H1 (cell line): ENCODE measurements at regions not wholly inside any gene's neighbourhood (a gene's known extent, or its start where the extent isn't known, plus 50 kb on each side); places are given as distances from the start of the nearest gene placed in this dataset.

Experiments
- CTCF ChIA-PET: fragments of 300-600 bp; sonication (Branson Sonifier 250); formaldehyde crosslinking; loops from one replicate; lab custom pipeline; 2021; ENCODE audit not compliant: partially characterized antibody; lab: Charles Lee
- POLR2A ChIA-PET: fragments of 300-600 bp; sonication (Branson Sonifier 250); formaldehyde crosslinking; loops from one replicate; lab custom pipeline; 2021; ENCODE audit warnings: inconsistent platforms; ENCODE audit not compliant: partially characterized antibody; lab: Charles Lee
- DNase-seq, 2 experiments: peaks; one replicate each; pipeline versions ENCODE4 v3.0.0 to v3.0.0-alpha.2; 2010 to 2022; ENCODE audit warnings: low spot score in 2 of 2, low read depth in 1 of 2, mixed read lengths in 1 of 2
- FAIRE-seq: peaks from 2 replicates; lab custom pipeline; 2011; peaks lifted over from hg19 to GRCh38; lab: Jason Lieb, UNC
- H2AFZ ChIP-seq: 2 replicates; pipeline ENCODE4 v1.8.1; 2012; ENCODE audit warnings: low read length, inconsistent platforms
- H2AK5ac ChIP-seq: 2 replicates; pipeline ENCODE4 v1.6.1; 2013; ENCODE audit warnings: low read depth, low read length
- H2BK120ac ChIP-seq: replicated peaks from 2 replicates; pipeline ENCODE3; 2013; ENCODE audit warnings: low read depth, low read length, inconsistent platforms
- H2BK12ac ChIP-seq: 2 replicates; pipeline ENCODE4 v1.6.1; 2013; ENCODE audit warnings: low read depth, low read length
- H2BK15ac ChIP-seq: 2 replicates; pipeline ENCODE4 v1.6.1; 2013; ENCODE audit warnings: low read length
- H2BK20ac ChIP-seq: 2 replicates; pipeline ENCODE4 v1.6.1; 2013; ENCODE audit warnings: low read length
- H2BK5ac ChIP-seq: 2 replicates; pipeline ENCODE4 v1.6.1; 2013; ENCODE audit warnings: low read depth, low read length
- H3K14ac ChIP-seq: 2 replicates; pipeline ENCODE4 v1.6.1; 2013; ENCODE audit warnings: inconsistent platforms; ENCODE audit not compliant: insufficient read length
- H3K18ac ChIP-seq: 2 replicates; pipeline ENCODE4 v1.6.1; 2013; ENCODE audit warnings: low read length; ENCODE audit errors: extremely low read depth
- H3K23ac ChIP-seq: 2 replicates; pipeline ENCODE4 v1.6.1; 2013; ENCODE audit warnings: inconsistent platforms; ENCODE audit not compliant: insufficient read length
- H3K23me2 ChIP-seq: 2 replicates; pipeline ENCODE4 v1.6.1; 2013; ENCODE audit warnings: low read depth, low read length
- H3K27ac ChIP-seq: 2 replicates; pipeline ENCODE4 v1.6.1; 2011; ENCODE audit warnings: low read depth, low read length, inconsistent platforms
- H3K27me3 ChIP-seq, 4 experiments: replicated peaks in 1 of 4; 1 replicate in 1 of 4; 2 replicates in 3 of 4; pipeline versions ENCODE4 v1.6.1 to v1.8.1; 2011 to 2013; ENCODE audit warnings: low read length in 3 of 4, mild to moderate bottlenecking in 3 of 4, inconsistent platforms in 2 of 4, mixed read lengths in 2 of 4, moderate library complexity in 1 of 4; ENCODE audit not compliant: control insufficient read depth in 3 of 4, insufficient read depth in 3 of 4; ENCODE audit errors: extremely low read depth in 1 of 4
- H3K36me3 ChIP-seq, 4 experiments: 2 replicates each; pipeline versions ENCODE4 v1.6.1 to v1.8.1; 2011 to 2013; ENCODE audit warnings: mild to moderate bottlenecking in 4 of 4, low read length in 3 of 4, moderate library complexity in 2 of 4, control low read depth in 1 of 4, inconsistent platforms in 1 of 4; ENCODE audit not compliant: insufficient read depth in 4 of 4, control insufficient read depth in 2 of 4
- H3K4ac ChIP-seq: replicated peaks from 2 replicates; pipeline ENCODE3; 2013; ENCODE audit warnings: low read length, low read depth, mixed read lengths, inconsistent platforms; ENCODE audit not compliant: insufficient read length
- H3K4me1 ChIP-seq, 4 experiments: replicated peaks in 1 of 4; 1 replicate in 1 of 4; 2 replicates in 3 of 4; pipeline versions ENCODE4 v1.6.1 to v1.8.1; 2011 to 2013; ENCODE audit warnings: low read length in 3 of 4, inconsistent platforms in 2 of 4, mixed read lengths in 1 of 4; ENCODE audit not compliant: insufficient read depth in 4 of 4, control insufficient read depth in 3 of 4
- H3K4me2 ChIP-seq, 2 experiments: 2 replicates each; pipeline versions ENCODE4 v1.6.1 to v1.8.1; 2011 to 2013; ENCODE audit warnings: low read depth in 2 of 2, low read length in 2 of 2, control low read depth in 1 of 2, inconsistent platforms in 1 of 2, mild to moderate bottlenecking in 1 of 2; ENCODE audit not compliant: insufficient read depth in 1 of 2
- H3K4me3 ChIP-seq, 4 experiments: fragments of 200-600, 300-600 bp in 1 of 4; sonication (generic), shearing (Covaris generic), sonication (Bioruptor Twin) in 1 of 4; 2 replicates each; pipeline versions ENCODE4 v1.5.1 to v1.8.1; 2011 to 2016; ENCODE audit warnings: low read length in 4 of 4, low read depth in 3 of 4, control low read depth in 2 of 4, inconsistent platforms in 2 of 4, mild to moderate bottlenecking in 2 of 4, mixed read lengths in 1 of 4, moderate library complexity in 1 of 4; ENCODE audit not compliant: insufficient read depth in 2 of 4; ENCODE audit errors: extremely low read depth in 1 of 4
- H3K56ac ChIP-seq: replicated peaks from 2 replicates; pipeline ENCODE3; 2013; ENCODE audit warnings: low read depth, mild to moderate bottlenecking, mixed read lengths, low read length, inconsistent platforms; ENCODE audit not compliant: insufficient read length
- H3K79me1 ChIP-seq: 2 replicates; pipeline ENCODE4 v1.6.1; 2013; ENCODE audit warnings: low read depth, low read length, control low read depth
- H3K79me2 ChIP-seq, 2 experiments: 2 replicates each; pipeline versions ENCODE4 v1.6.1 to v1.8.1; 2012 to 2013; ENCODE audit warnings: low read length in 2 of 2, mild to moderate bottlenecking in 2 of 2, inconsistent platforms in 1 of 2; ENCODE audit not compliant: insufficient read depth in 2 of 2, control insufficient read depth in 1 of 2
- H3K9ac ChIP-seq, 4 experiments: replicated peaks in 1 of 4; 1 replicate in 1 of 4; 2 replicates in 3 of 4; pipeline versions ENCODE4 v1.6.1 to v1.8.1; 2011 to 2013; ENCODE audit warnings: low read depth in 3 of 4, low read length in 3 of 4, control low read depth in 2 of 4, mild to moderate bottlenecking in 2 of 4, moderate library complexity in 2 of 4, inconsistent platforms in 1 of 4; ENCODE audit errors: extremely low read depth in 1 of 4
- H3K9me3 ChIP-seq, 2 experiments: 2 replicates each; pipeline versions ENCODE4 v1.6.1 to v1.8.1; 2012 to 2013; ENCODE audit warnings: mild to moderate bottlenecking in 2 of 2, moderate library complexity in 2 of 2, control low read depth in 1 of 2, inconsistent platforms in 1 of 2, low read depth in 1 of 2, low read length in 1 of 2, mixed read lengths in 1 of 2; ENCODE audit not compliant: insufficient read depth in 2 of 2
- H4K20me1 ChIP-seq, 2 experiments: replicated peaks in 1 of 2; 2 replicates each; pipeline versions ENCODE3 to v1.8.1; 2011 to 2013; ENCODE audit warnings: inconsistent platforms in 2 of 2, low read length in 2 of 2, mild to moderate bottlenecking in 1 of 2; ENCODE audit not compliant: insufficient read depth in 2 of 2, control insufficient read depth in 1 of 2
- H4K5ac ChIP-seq: 2 replicates; pipeline ENCODE4 v1.6.1; 2013; ENCODE audit warnings: low read length, low read depth, mixed read lengths, inconsistent platforms; ENCODE audit not compliant: insufficient read length
- H4K8ac ChIP-seq: 2 replicates; pipeline ENCODE4 v1.8.0; 2013; ENCODE audit warnings: mild to moderate bottlenecking, moderate library complexity, low read length, inconsistent platforms; ENCODE audit not compliant: insufficient read depth; ENCODE audit errors: extremely low read depth
- H4K91ac ChIP-seq: replicated peaks from 2 replicates; pipeline ENCODE3; 2013; ENCODE audit warnings: low read length, mixed read lengths, inconsistent platforms; ENCODE audit not compliant: insufficient read length
- BCL11A ChIP-seq, 2 experiments: IDR thresholded peaks; one replicate each; pipeline ENCODE4 v1.6.1; 2011; ENCODE audit warnings: low read depth in 2 of 2, low read length in 2 of 2, mild to moderate bottlenecking in 2 of 2
- CBX8 ChIP-seq: fragments of 300-800, 300-1000 bp; sonication (generic); IDR thresholded peaks from 2 replicates; pipeline ENCODE4 v1.7.1; 2016; ENCODE audit warnings: low read depth, low read length, borderline replicate concordance
- CHD1 ChIP-seq: IDR thresholded peaks from 2 replicates; pipeline ENCODE4 v1.6.1; 2012; ENCODE audit warnings: low read depth, low read length, improper control_type of control experiment
- CTBP2 ChIP-seq: IDR thresholded peaks from 2 replicates; pipeline ENCODE4 v1.7.0; 2011; ENCODE audit warnings: borderline replicate concordance, mild to moderate bottlenecking, moderate library complexity, mixed read lengths, low read length; ENCODE audit not compliant: insufficient read depth, insufficient read length
- GABPA ChIP-seq: IDR thresholded peaks from 2 replicates; pipeline ENCODE4 v1.6.1; 2011; ENCODE audit warnings: mild to moderate bottlenecking, low read length, moderate library complexity, borderline replicate concordance; ENCODE audit not compliant: insufficient read depth
- GTF2F1 ChIP-seq: IDR thresholded peaks from 2 replicates; pipeline ENCODE4 v1.6.1; 2012; ENCODE audit warnings: low read depth, low read length, improper control_type of control experiment, borderline replicate concordance
- HDAC2 ChIP-seq, 2 experiments: fragments of 300-600 bp in 1 of 2; sonication (generic) in 1 of 2; IDR thresholded peaks; 2 replicates each; pipeline ENCODE4 v1.6.1; 2011 to 2012; ENCODE audit warnings: low read depth in 2 of 2, low read length in 2 of 2, mild to moderate bottlenecking in 2 of 2, moderate library complexity in 2 of 2, borderline replicate concordance in 1 of 2, inconsistent platforms in 1 of 2
- JUN ChIP-seq: IDR thresholded peaks from 2 replicates; pipeline ENCODE4 v1.6.1; 2011; ENCODE audit warnings: low read depth, mild to moderate bottlenecking, improper control_type of control experiment, low read length
- RXRA ChIP-seq: IDR thresholded peaks from 2 replicates; pipeline ENCODE4 v1.6.1; 2011; ENCODE audit warnings: low read depth, mild to moderate bottlenecking, low read length, moderate library complexity; ENCODE audit not compliant: insufficient read depth
- SAP30 ChIP-seq: fragments of 300-600 bp; sonication (generic); IDR thresholded peaks from 2 replicates; pipeline ENCODE4 v1.7.1; 2012; ENCODE audit warnings: low read length, moderate library complexity, mild to moderate bottlenecking, inconsistent platforms; ENCODE audit not compliant: insufficient read depth, insufficient replicate concordance
- TBP ChIP-seq: IDR thresholded peaks from 2 replicates; pipeline ENCODE4 v1.6.1; 2011; ENCODE audit warnings: low read depth, low read length, improper control_type of control experiment
- WGBS, 2 experiments: shearing (Covaris generic) in 1 of 2; methylation state at CpG; one replicate each; pipeline versions ENCODE4 v1.1.6 to v1.1.7; 2013 to 2015; ENCODE audit warnings: low lambda C conversion rate in 2 of 2, mixed read lengths in 2 of 2, inconsistent platforms in 1 of 2, low coverage in 1 of 2, missing lambda C conversion rate in 1 of 2; ENCODE audit not compliant: insufficient replicate concordance in 2 of 2, insufficient coverage in 1 of 2, insufficient read length in 1 of 2; ENCODE audit errors: extremely low coverage in 1 of 2, missing lambda C conversion rate in 1 of 2; 5-methylcytosine and 5-hydroxymethylcytosine counted together
- TF ChIP-seq, protein P1 (sequence below): IDR thresholded peaks from 2 replicates; pipeline ENCODE4 v1.6.1; 2011; ENCODE audit warnings: low read length, improper control_type of control experiment

DNA sequence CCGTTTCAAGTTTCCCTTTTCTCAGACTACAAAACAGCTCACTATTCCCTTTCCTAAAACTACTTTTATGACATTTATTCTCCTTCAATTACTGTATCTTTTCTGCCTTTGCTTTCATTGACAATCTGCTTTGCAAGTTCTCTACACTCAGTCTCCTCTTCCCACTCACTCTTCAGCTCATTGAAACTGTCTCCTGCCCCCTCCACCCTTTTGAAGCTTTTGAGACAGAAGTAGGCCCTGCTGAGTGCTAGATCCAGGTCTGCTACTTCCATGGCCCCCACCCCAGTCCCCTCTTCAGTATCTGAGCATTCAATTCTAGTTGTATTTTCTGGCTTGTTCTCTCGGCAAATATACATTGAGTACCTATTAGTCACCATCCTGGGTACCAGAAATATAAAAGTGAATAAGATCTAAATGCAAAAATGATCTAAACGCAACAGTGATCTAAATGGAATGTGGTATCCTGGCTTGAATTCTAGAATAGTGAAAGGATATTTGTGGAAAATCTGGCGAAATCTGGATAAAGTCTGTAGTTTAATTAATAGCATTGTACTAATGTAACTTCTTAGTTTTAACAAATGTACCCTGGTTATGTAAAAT, 58.4 kb downstream of the OR2K2 start:
- Histone ChIP-seq H3K4ac (no peak overlapping the region), H3K9ac (no peak overlapping the region), H2BK20ac (no peak overlapping the region), H4K91ac (no peak overlapping the region), H3K79me1 (no peaks in the 10 kb centered on the region), H4K20me1 (no peaks in the 10 kb centered on the region), H3K14ac (no peak overlapping the region), H2BK15ac (no peak overlapping the region), H3K23me2 (no peaks in the 10 kb centered on the region), H2BK12ac (no peak overlapping the region), H2BK120ac (no peak overlapping the region), H3K4me2 (no peak overlapping the region), H3K36me3 (no peaks in the 10 kb centered on the region), H4K8ac (no peak overlapping the region), H3K56ac (no peak overlapping the region), H3K27ac (no peak overlapping the region), H3K4me3 (no peak overlapping the region), H3K27me3 (no peaks in the 10 kb centered on the region), H3K9me3 (peaks cover under 1 to 8% of the 10 kb centered on the region in 2 experiments; a peak in 2 of 4 replicates), H3K79me2 (no peaks in the 10 kb centered on the region), H3K23ac (no peak overlapping the region), H2BK5ac (no peak overlapping the region), H2AFZ (no peak overlapping the region), H3K18ac (no peak overlapping the region), H4K5ac (no peak overlapping the region), H3K4me1 (no peaks in the 10 kb centered on the region), H2AK5ac (no peak overlapping the region)
- ChIA-PET CTCF (interaction anchor here (0.7 kb wide), 1 partner anchor 56 kb away, joined by 3 read pairs; no protein-coding TSS in a partner anchor), POLR2A (interaction anchor here (0.5 kb wide), 1 partner anchor 85 kb away, joined by 3 read pairs; no protein-coding TSS in a partner anchor)
- FAIRE-seq (no peak), DNase-seq (no peak)
- WGBS, 2 experiments: 89% methylated on average over 4 of the region's 4 CpGs; no CpG with 5 or more reads in 1 of the 2 experiments
- TF ChIP-seq TBP (no peak), GTF2F1 (no peak), HDAC2 (IDR thresholded peaks at IDR 0.05; ENCODE audit: borderline replicate concordance in 1 of 2, low read depth in 2 of 2, low read length in 2 of 2) (no peak), CHD1 (no peak), JUN (no peak), CBX8 (no peak), SAP30 (no peak), BCL11A (IDR thresholded peaks at IDR 0.05; ENCODE audit: low read depth in 2 of 2, low read length in 2 of 2) (no peak), RXRA (no peak), GABPA (no peak), CTBP2 (no peak)
- TF ChIP-seq, protein P1, sequence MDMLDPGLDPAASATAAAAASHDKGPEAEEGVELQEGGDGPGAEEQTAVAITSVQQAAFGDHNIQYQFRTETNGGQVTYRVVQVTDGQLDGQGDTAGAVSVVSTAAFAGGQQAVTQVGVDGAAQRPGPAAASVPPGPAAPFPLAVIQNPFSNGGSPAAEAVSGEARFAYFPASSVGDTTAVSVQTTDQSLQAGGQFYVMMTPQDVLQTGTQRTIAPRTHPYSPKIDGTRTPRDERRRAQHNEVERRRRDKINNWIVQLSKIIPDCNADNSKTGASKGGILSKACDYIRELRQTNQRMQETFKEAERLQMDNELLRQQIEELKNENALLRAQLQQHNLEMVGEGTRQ: no peak
